Limb (tissue), 2 donors: ENCODE measurements at regions not wholly inside any gene's neighbourhood (a gene's known extent, or its start where the extent isn't known, plus 50 kb on each side); places are given as distances from the start of the nearest gene placed in this dataset.
"Not testable (repeated sequence)": the region's sequence is repeated elsewhere in the genome, so short reads cannot be mapped to it uniquely, and the experiment has no call there.

Experiments
- DNase-seq, 2 donors: peaks; one replicate each; pipeline ENCODE4 v3.0.0-alpha.2; 2016; ENCODE audit errors: extremely low spot score in 2 of 2

GRCh38 chr6:99668036-99668705 is 61.5 kb downstream of the PRDM13 start:
- no peak for DNase-seq

- no peak for DNase-seq
Observed at GRCh38 chr6:99689916-99690685, 83.5 kb downstream of the PRDM13 start.

- not testable (repeated sequence) for DNase-seq
Observed at GRCh38 chr6:99702287-99702686, 95.7 kb downstream of the PRDM13 start.

GRCh38 chr6:99709062-99709461 is 102.4 kb downstream of the PRDM13 start:
- DNase-seq, result no peak

GRCh38 chr6:99711302-99711701 is 104.7 kb downstream of the PRDM13 start:
- DNase-seq, result no peak

- DNase-seq, result no peak
Observed at GRCh38 chr6:99711925-99712324, 105.3 kb downstream of the PRDM13 start.

- no peak for DNase-seq
Observed at GRCh38 chr6:99712519-99712918, 105.9 kb downstream of the PRDM13 start.

- not testable (repeated sequence) for DNase-seq
Observed at GRCh38 chr6:99722043-99722442, 115.4 kb downstream of the PRDM13 start.

GRCh38 chr6:99730237-99730636 is 123.6 kb downstream of the PRDM13 start:
- DNase-seq, result not testable (repeated sequence)

GRCh38 chr6:99736302-99736701 is 129.7 kb downstream of the PRDM13 start:
- DNase-seq, result no peak

GRCh38 chr6:99739526-99739925 is 132.9 kb downstream of the PRDM13 start:
- no peak for DNase-seq

- DNase-seq, result no peak
Observed at GRCh38 chr6:99741092-99741491, 134.5 kb downstream of the PRDM13 start.

GRCh38 chr6:99743647-99744046 is 137.0 kb downstream of the PRDM13 start:
- no peak for DNase-seq

GRCh38 chr6:99745651-99746050 is 139.0 kb downstream of the PRDM13 start:
- no peak for DNase-seq

GRCh38 chr6:99746261-99746895 is 139.7 kb downstream of the PRDM13 start:
- peak; percentile 59 to 68 for DNase-seq

- DNase-seq, result no peak
Observed at GRCh38 chr6:99761711-99762110, 155.1 kb downstream of the PRDM13 start.

GRCh38 chr6:99768166-99768565 is 161.5 kb downstream of the PRDM13 start:
- DNase-seq, result no peak

- no peak for DNase-seq
Observed at GRCh38 chr6:99779631-99780555, 173.3 kb downstream of the PRDM13 start.

- no peak for DNase-seq
Observed at GRCh38 chr6:99780556-99780885, 173.9 kb downstream of the PRDM13 start.

- DNase-seq, result no peak
Observed at GRCh38 chr6:99789767-99790166, 183.1 kb downstream of the PRDM13 start.

- no peak for DNase-seq
Observed at GRCh38 chr6:99790679-99791078, 184.0 kb downstream of the PRDM13 start.

- DNase-seq, result no peak
Observed at GRCh38 chr6:99801805-99802204, 192.2 kb downstream of the MCHR2 start.
